Mesodermal cell (in vitro differentiated cells): ENCODE measurements at regions not wholly inside any gene's neighbourhood (a gene's known extent, or its start where the extent isn't known, plus 50 kb on each side); places are given as distances from the start of the nearest gene placed in this dataset.

Experiments
- H3K27ac ChIP-seq: 2 replicates; pipeline ENCODE4 v1.7.0; 2013; ENCODE audit warnings: mild to moderate bottlenecking, low read depth, low read length, moderate library complexity; ENCODE audit not compliant: severe bottlenecking
- H3K36me3 ChIP-seq: 2 replicates; pipeline ENCODE4 v1.7.1; 2013; ENCODE audit warnings: mild to moderate bottlenecking, low read length, moderate library complexity; ENCODE audit not compliant: control insufficient read depth, insufficient read depth
- H3K4me1 ChIP-seq: one replicate; pipeline ENCODE4 v1.7.1; 2013; ENCODE audit warnings: mild to moderate bottlenecking, low read length; ENCODE audit not compliant: insufficient read depth, control insufficient read depth, poor library complexity, severe bottlenecking
- H3K4me3 ChIP-seq: 2 replicates; pipeline ENCODE4 v1.7.0; 2013; ENCODE audit warnings: low read length, control low read depth, mild to moderate bottlenecking; ENCODE audit not compliant: insufficient read depth, poor library complexity, severe bottlenecking; ENCODE audit errors: extremely low read depth
- H3K9me3 ChIP-seq: 2 replicates; pipeline ENCODE4 v1.7.1; 2013; ENCODE audit warnings: mild to moderate bottlenecking, low read length, moderate library complexity; ENCODE audit not compliant: control insufficient read depth
- WGBS, 2 experiments: methylation state at CpG; one replicate each; pipeline ENCODE4 v1.1.5; 2013; ENCODE audit warnings: missing lambda C conversion rate in 2 of 2; ENCODE audit not compliant: insufficient coverage in 2 of 2; 5-methylcytosine and 5-hydroxymethylcytosine counted together

DNA sequence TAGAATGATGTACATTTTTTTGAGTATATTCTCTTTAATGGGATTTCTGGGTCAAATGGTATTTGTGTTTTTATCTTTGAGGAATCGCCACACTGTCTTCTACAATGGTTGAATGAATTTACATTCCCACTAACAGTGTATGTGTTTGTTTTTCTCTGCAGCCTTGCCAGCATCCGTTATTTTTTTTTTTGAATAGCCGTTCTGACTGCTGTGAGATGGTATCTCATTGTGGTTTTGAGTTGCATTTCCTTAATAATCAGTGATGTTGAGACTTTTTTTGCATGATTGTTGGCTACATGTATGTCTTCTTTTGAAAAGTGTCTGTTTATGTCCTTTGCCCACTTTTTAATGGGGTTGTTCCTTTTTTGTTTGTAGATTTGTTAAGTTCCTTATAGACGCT, 172.7 kb upstream of the CDH8 start:
- H3K27ac ChIP-seq, result no peak overlapping the region
- H3K9me3 ChIP-seq, result no peaks in the 10 kb centered on the region
- H3K4me3 ChIP-seq, result no peak overlapping the region
- H3K36me3 ChIP-seq, result no peaks in the 10 kb centered on the region
- H3K4me1 ChIP-seq, result peaks cover 4% of the 10 kb centered on the region
- WGBS, 2 experiments, result 84 to 90% methylated on average over 1 to 4 of the region's 4 CpGs

DNA sequence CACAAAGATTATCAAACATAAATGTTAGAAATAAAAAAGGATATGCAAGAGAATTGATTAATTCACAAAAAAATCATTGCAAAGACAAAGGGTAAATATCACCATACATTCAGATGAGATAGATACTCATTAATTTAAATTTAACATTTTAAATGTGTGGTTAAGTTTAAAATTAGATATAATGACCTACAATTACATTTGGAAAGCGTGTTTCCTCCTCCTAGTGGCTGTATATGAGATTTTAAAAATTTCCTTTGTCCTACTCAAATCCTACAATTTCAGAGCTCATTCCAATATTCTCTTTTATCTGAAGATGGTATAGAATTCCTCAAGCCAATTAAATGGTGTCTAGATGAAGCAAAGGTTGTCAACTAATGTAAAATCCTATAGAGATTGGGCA, 169.2 kb upstream of the CDH8 start:
- H3K36me3 ChIP-seq, result no peaks in the 10 kb centered on the region
- peaks cover 4% of the 10 kb centered on the region for H3K4me1 ChIP-seq
- no peaks in the 10 kb centered on the region for H3K9me3 ChIP-seq
- no peak overlapping the region for H3K4me3 ChIP-seq
- H3K27ac ChIP-seq, result no peak overlapping the region
- no CpG with 5 or more reads among the region's 1 CpG for WGBS, 2 experiments

DNA sequence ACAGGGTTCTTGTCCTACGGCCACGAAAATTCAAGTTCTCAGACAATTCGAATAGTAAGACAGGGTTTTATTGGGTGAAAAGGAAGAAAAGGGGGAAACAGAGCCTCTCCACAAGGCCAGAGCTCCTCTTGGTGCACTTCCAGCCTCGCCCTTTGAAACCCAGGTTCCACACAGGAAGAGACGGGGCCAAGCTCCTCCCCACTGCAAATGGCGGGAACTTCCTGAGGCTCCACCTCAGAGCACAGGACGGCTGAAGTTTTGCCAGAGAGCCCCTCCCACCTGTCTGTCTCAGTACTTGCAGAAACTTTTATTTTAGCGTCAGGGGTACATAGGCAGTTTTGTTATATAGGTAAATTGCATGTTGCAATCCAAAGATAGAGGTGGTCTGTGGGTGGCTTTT, 165.7 kb upstream of the CDH8 start:
- WGBS, 2 experiments, result 92 to 100% methylated on average over 1 to 6 of the region's 8 CpGs
- no peak overlapping the region for H3K4me3 ChIP-seq
- H3K9me3 ChIP-seq, result no peaks in the 10 kb centered on the region
- H3K4me1 ChIP-seq, result peaks cover 3% of the 10 kb centered on the region
- H3K36me3 ChIP-seq, result no peaks in the 10 kb centered on the region
- no peak overlapping the region for H3K27ac ChIP-seq

DNA sequence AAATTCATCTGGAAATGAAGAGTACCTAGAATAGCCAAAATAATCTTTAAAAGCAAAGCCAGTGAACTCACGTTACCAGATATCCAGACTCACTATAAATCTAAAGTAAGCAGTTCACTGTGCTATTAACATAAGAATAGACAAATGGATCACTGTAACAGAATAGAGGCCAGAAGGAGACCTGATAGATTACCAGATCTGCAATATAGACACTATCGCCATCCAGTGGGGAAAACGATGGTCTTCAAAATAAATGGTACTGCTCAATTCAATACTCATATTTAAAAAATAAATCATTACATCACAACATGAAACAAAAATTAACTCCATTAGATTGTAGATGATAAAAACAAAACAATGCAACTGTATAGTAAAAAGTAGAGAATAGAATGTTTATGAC, 158.6 kb upstream of the CDH8 start:
- Histone ChIP-seq H3K4me3 (no peak overlapping the region), H3K27ac (no peak overlapping the region), H3K9me3 (no peaks in the 10 kb centered on the region), H3K36me3 (no peaks in the 10 kb centered on the region), H3K4me1 (no peaks in the 10 kb centered on the region)
- WGBS, 2 experiments, result 27% methylated on average over 2 of the region's 3 CpGs; no CpG with 5 or more reads in 1 of the 2 experiments

DNA sequence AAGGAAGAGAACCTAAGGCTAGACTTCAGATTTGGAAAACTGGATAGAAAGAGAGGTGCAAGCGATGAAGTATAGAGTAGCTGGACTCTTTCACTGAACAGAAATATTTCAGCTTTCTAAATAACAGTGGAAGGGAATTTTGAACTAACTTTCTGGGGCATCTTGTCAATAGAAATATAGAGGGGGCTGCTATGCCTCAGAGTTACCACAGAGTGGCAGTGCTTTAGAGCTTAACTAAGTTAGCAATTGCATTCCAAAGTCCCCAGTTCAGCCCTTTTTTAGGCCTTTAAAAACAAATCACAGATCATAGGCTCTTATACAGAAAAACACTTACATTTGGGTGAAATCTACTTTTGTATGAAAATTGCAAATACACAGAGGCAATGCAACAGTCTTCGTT, 154.2 kb upstream of the CDH8 start:
- no peak overlapping the region for H3K27ac ChIP-seq
- H3K36me3 ChIP-seq, result no peaks in the 10 kb centered on the region
- no CpG with 5 or more reads among the region's 2 CpGs for WGBS, 2 experiments

DNA sequence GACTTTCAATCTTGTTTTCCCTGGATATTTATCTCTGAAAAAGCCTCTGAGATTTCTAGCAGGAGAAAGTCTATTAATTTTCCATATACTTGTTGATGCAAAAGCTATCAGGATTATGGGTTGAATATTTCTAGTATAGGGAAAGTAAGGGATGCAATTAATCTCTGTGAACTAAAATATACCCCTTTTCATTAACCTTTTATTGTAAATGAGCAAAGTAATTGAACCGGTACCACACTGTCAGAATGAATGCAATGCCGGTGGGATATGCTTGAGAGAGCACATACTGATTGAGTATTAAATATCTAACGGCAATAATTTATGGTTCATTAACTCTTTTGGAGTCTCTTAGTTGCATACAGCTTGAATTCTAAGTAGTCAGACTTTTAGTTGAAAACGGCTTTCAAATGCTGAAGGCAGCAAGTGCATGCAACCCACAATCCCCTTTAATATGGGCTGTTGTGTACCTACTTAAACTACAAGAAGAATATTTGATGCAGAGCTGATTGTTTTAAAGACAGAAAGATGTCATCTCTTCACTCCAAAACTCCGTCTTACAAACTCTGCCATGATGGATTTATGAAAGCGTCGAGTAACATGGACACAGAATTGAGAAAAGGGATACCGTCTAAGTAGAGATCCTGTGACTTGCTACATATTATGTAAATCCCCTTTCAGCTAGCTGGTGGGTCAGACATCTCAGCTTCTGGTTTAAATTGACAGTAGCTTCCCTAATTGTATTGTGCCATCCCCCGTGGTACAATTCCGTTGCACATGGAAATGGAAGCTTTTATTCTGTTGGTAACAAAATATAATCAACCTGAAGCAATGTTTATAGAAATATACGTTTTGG, 141.3 kb upstream of the CDH8 start:
- WGBS, 2 experiments, result 88% methylated on average over 2 to 4 of the region's 11 CpGs
- Histone ChIP-seq H3K36me3 (no peaks in the 10 kb centered on the region), H3K27ac (no peak overlapping the region), H3K4me1 (no peaks in the 10 kb centered on the region), H3K9me3 (no peaks in the 10 kb centered on the region), H3K4me3 (no peak overlapping the region)

More for the DNA sequence above, 154.2 kb upstream of the CDH8 start:
- H3K4me3 ChIP-seq, result no peak overlapping the region
- H3K9me3 ChIP-seq, result no peaks in the 10 kb centered on the region
- H3K4me1 ChIP-seq, result no peaks in the 10 kb centered on the region

DNA sequence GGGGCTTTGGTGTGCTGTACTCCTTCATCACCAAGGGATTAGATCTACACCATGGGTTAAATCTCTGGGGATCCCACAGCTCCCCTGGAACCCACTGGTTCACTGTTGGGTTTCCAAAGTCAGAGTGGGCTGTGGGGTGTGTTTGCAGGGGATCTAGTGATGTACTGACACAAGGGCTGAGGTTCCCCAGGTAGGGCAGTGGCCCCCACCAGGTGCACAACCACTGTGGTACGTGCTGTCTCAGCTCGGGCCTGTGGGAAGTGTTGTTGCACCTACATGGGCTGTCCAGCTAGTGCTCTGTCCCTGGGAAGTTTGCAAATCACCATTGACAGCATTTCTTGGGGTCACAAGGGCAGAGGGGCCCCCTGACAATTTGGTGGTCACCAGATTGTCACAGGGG, 134.4 kb upstream of the CDH8 start:
- Histone ChIP-seq H3K4me3 (no peak overlapping the region), H3K36me3 (no peaks in the 10 kb centered on the region), H3K9me3 (peaks cover 4% of the 10 kb centered on the region), H3K4me1 (no peaks in the 10 kb centered on the region), H3K27ac (no peak overlapping the region)
- WGBS, 2 experiments, result 83 to 92% methylated on average over 1 to 2 of the region's 2 CpGs

DNA sequence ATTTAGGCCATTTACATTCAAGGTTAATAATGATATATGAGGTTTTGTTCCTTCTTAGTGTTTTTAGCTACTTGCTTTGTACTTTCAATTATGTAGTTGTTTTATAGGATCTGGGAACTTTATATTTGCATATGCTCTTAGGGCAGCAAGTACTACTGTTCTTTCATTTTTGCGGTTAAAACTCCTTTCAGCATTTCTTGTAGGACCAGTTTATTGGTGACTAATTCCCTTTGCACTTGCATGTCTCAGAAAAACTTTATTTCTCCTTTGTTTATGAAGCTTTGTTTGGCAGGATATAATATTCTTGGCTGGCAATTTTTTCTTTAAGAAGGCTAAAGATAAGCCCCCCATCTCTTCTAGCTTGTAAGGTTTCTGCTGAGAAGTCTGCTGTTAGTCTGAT, 131.3 kb upstream of the CDH8 start:
- Histone ChIP-seq H3K27ac (no peak overlapping the region), H3K9me3 (peaks cover 4% of the 10 kb centered on the region), H3K36me3 (no peaks in the 10 kb centered on the region), H3K4me3 (no peak overlapping the region), H3K4me1 (no peaks in the 10 kb centered on the region)
- 100% methylated on average over 1 of the region's 1 CpG; no CpG with 5 or more reads in 1 of the 2 experiments for WGBS, 2 experiments

DNA sequence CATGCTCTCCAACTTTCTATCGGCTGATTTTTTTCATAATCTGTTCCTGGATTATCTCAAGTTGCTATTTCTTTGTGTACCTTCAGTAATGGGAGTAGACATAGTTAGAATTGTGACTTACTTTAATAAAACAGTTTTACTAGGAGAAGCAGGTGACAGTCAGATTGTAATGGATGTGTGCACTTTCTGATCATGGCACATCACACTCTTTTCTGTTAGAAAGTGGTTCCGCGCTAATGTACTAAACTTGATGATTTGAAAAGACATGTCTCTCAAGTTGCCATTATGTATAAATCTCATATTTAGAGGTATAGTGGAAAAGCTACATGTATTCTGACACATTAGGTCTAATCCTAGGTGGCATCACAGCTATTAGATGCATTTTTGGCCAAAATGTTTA, 121.3 kb upstream of the CDH8 start:
- Histone ChIP-seq H3K36me3 (no peaks in the 10 kb centered on the region), H3K9me3 (no peaks in the 10 kb centered on the region), H3K4me3 (no peak overlapping the region), H3K27ac (no peak overlapping the region), H3K4me1 (no peaks in the 10 kb centered on the region)
- 92% methylated on average over 2 of the region's 3 CpGs; no CpG with 5 or more reads in 1 of the 2 experiments for WGBS, 2 experiments

DNA sequence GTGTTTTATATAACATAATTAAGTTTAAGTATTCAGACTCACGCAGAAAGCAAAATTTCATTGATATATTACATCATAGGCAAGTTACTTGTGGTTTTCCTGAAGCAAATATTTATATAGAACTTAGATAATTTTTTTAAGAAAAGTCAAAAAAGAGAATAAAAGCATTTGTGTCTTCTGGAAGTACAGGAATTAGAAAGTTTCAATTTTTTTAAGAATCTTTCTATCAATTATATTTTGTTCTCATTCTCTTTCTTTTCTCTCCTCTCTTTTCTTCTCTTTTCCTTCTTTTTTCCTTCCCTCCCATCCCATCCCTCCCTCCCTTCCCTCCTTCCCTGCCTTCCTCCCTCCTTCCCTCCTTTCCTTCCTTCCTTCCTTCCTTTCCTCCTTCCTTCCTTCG, 120.7 kb upstream of the CDH8 start:
- Histone ChIP-seq H3K4me1 (no peaks in the 10 kb centered on the region), H3K4me3 (no peak overlapping the region), H3K36me3 (no peaks in the 10 kb centered on the region), H3K9me3 (no peaks in the 10 kb centered on the region), H3K27ac (no peak overlapping the region)
- no CpG with 5 or more reads among the region's 2 CpGs for WGBS, 2 experiments

DNA sequence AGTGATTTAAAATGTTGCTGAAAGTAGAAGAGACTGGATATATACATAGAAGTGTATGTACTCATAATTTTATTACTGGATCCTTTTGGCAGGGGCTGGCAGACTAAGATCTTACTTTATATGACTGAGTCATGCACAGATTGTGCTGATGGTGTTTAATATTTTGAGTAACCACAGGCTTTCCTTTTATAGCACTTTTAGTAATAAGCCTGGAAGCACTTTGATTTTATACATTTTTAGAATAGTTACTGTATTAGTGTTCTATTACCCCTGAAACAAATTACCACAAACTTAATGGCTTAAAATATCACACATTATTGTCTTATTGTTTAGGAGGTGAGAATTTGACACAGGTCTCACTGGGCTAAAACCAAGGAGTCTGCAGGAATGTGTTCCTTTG, 113.4 kb upstream of the CDH8 start:
- Histone ChIP-seq H3K36me3 (no peaks in the 10 kb centered on the region), H3K4me3 (no peak overlapping the region), H3K4me1 (no peaks in the 10 kb centered on the region), H3K9me3 (no peaks in the 10 kb centered on the region), H3K27ac (no peak overlapping the region)
